C4-2B (cell line): ENCODE measurements at regions not wholly inside any gene's neighbourhood (a gene's known extent, or its start where the extent isn't known, plus 50 kb on each side); places are given as distances from the start of the nearest gene placed in this dataset.

Experiments
- CTCF ChIP-seq: fragments of 450-650 bp; conservative IDR thresholded peaks from 2 replicates; pipeline ENCODE4 v1.5.1; 2017; ENCODE audit warnings: mild to moderate bottlenecking
- ZFX ChIP-seq: fragments of 450-650 bp; IDR thresholded peaks from 2 replicates; pipeline ENCODE4 v1.6.1; 2017

GRCh38 chr7:41255113-41255512 lies 447.8 kb downstream of the INHBA start:
- TF ChIP-seq CTCF (no peak), ZFX (no peak)
